ENCODE measurements at regions not wholly inside any gene's neighbourhood (a gene's known extent, or its start where the extent isn't known, plus 50 kb on each side); places are given as distances from the start of the nearest gene placed in this dataset.

DNA sequence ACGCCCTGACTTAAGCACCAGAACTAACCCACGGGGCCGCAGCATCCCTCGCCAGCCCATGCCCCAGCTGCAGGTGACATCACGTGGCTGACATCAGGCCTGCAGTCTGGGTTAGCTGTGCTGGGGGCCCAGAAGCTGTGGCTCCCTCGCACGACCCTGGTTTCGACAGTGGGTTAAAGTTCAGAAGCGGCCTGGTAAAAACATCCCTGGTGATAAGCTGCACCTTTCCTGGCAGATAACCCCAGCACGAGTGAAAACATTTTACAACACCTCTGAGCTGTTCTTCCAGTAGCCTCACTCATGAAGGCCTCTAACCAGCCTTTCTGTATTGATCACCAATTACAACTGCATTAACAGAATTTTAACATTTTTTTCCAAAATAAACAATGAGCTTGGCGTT is 136.4 kb upstream of the RREB1 start:
- TF ChIP-seq POLR2A (IDR thresholded peaks at IDR 0.05; ENCODE audit: low read length) (no peak), GATA1 (IDR thresholded peaks at IDR 0.05; ENCODE audit: low read depth, low read length) (no peak)
